Activated CD8-positive, alpha-beta T cell treated with anti-CD3 and anti-CD28 coated beads, Interleukin-2, amount 10 ng/mL, durations not matched to agents 7 days and 5 days (primary cell): ENCODE measurements at regions not wholly inside any gene's neighbourhood (a gene's known extent, or its start where the extent isn't known, plus 50 kb on each side); places are given as distances from the start of the nearest gene placed in this dataset.

Source experiments
- ATAC-seq: fragments of 150-1000 bp; cut with Tn5 transposase; one replicate; pipeline ENCODE4 v1.10.0; 2021; ENCODE audit warnings: moderate library complexity
- CTCF ChIA-PET: fragments of 350-600 bp; sonication (Branson Sonifier 250); formaldehyde crosslinking; loops from one replicate; lab custom pipeline; 2021; ENCODE audit warnings: antibody characterized with exemption; lab: Charles Lee
- POLR2A ChIA-PET: fragments of 350-600 bp; sonication (Branson Sonifier 250); formaldehyde crosslinking; loops from one replicate; lab custom pipeline; 2021; ENCODE audit warnings: antibody characterized with exemption; lab: Charles Lee
- DNase-seq: peaks from one replicate; pipeline ENCODE4 v3.0.0-alpha.2; 2020
- H3K27ac Mint-ChIP-seq: one replicate; pipeline ENCODE4 v1.8.0; 2021; ENCODE audit warnings: mild to moderate bottlenecking, mixed read lengths
- H3K27me3 Mint-ChIP-seq: one replicate; pipeline ENCODE4 v1.8.0; 2021; ENCODE audit warnings: low read depth, mixed read lengths
- H3K36me3 Mint-ChIP-seq: one replicate; pipeline ENCODE4 v1.8.0; 2021; ENCODE audit warnings: low read depth, mixed read lengths
- H3K4me1 Mint-ChIP-seq: one replicate; pipeline ENCODE4 v1.8.0; 2021; ENCODE audit warnings: low read depth, mixed read lengths
- H3K4me3 Mint-ChIP-seq: one replicate; pipeline ENCODE4 v1.8.0; 2021; ENCODE audit warnings: mild to moderate bottlenecking, mixed read lengths
- H3K9me3 Mint-ChIP-seq: one replicate; pipeline ENCODE4 v1.8.0; 2022; ENCODE audit warnings: mixed read lengths; ENCODE audit not compliant: insufficient read depth

GRCh38 chr2:144669196-144669987, 149.5 kb upstream of the ZEB2 start:
- no peak for DNase-seq
- POLR2A ChIA-PET, result no interaction called here
- no peaks in the 10 kb centered on the region for H3K9me3 Mint-ChIP-seq
- H3K27ac Mint-ChIP-seq, result no peak overlapping the region
- CTCF ChIA-PET, result no interaction called here
- no peak for ATAC-seq
- no peaks in the 10 kb centered on the region for H3K36me3 Mint-ChIP-seq
- no peak overlapping the region for H3K4me3 Mint-ChIP-seq
- H3K4me1 Mint-ChIP-seq, result no peaks in the 10 kb centered on the region
- no peaks in the 10 kb centered on the region for H3K27me3 Mint-ChIP-seq

- Mint-ChIP-seq H3K4me3 (no peak overlapping the region), H3K36me3 (no peaks in the 10 kb centered on the region), H3K27me3 (peaks cover under 1% of the 10 kb centered on the region), H3K27ac (no peak overlapping the region), H3K4me1 (no peaks in the 10 kb centered on the region), H3K9me3 (no peaks in the 10 kb centered on the region)
- no peak for ATAC-seq
- ChIA-PET CTCF (no interaction called here), POLR2A (no interaction called here)
- DNase-seq, result no peak
Observed at GRCh38 chr2:144668493-144669110, 148.7 kb upstream of the ZEB2 start.

GRCh38 chr2:144666032-144666431, 146.1 kb upstream of the ZEB2 start:
- Mint-ChIP-seq H3K27ac (no peak overlapping the region), H3K36me3 (no peaks in the 10 kb centered on the region), H3K4me3 (no peak overlapping the region), H3K27me3 (peaks cover 2% of the 10 kb centered on the region), H3K4me1 (no peaks in the 10 kb centered on the region), H3K9me3 (no peaks in the 10 kb centered on the region)
- ATAC-seq, result no peak
- no peak for DNase-seq
- CTCF ChIA-PET, result no interaction called here
- POLR2A ChIA-PET, result no interaction called here

GRCh38 chr2:144663207-144663606, 143.3 kb upstream of the ZEB2 start:
- Mint-ChIP-seq H3K27ac (no peak overlapping the region), H3K4me1 (peaks cover 3% of the 10 kb centered on the region), H3K27me3 (peaks cover 2% of the 10 kb centered on the region), H3K4me3 (no peak overlapping the region), H3K9me3 (no peaks in the 10 kb centered on the region), H3K36me3 (no peaks in the 10 kb centered on the region)
- ATAC-seq (no peak), DNase-seq (no peak)
- CTCF ChIA-PET, result no interaction called here
- POLR2A ChIA-PET, result no interaction called here

GRCh38 chr2:144660518-144661316, 140.8 kb upstream of the ZEB2 start:
- Mint-ChIP-seq H3K9me3 (no peaks in the 10 kb centered on the region), H3K27me3 (peaks cover 2% of the 10 kb centered on the region), H3K27ac (no peak overlapping the region), H3K4me1 (peaks cover 3% of the 10 kb centered on the region), H3K4me3 (no peak overlapping the region), H3K36me3 (no peaks in the 10 kb centered on the region)
- DNase-seq, result no peak
- ATAC-seq, result no peak
- CTCF ChIA-PET, result no interaction called here
- POLR2A ChIA-PET, result no interaction called here

GRCh38 chr2:144659731-144660275, 139.9 kb upstream of the ZEB2 start:
- ChIA-PET CTCF (no interaction called here), POLR2A (no interaction called here)
- ATAC-seq (peak; percentile 80), DNase-seq (peak; percentile 51)
- Mint-ChIP-seq H3K4me3 (no peak overlapping the region), H3K9me3 (no peaks in the 10 kb centered on the region), H3K4me1 (peaks cover 3% of the 10 kb centered on the region), H3K36me3 (no peaks in the 10 kb centered on the region), H3K27me3 (peaks cover 2% of the 10 kb centered on the region), H3K27ac (no peak overlapping the region)

GRCh38 chr2:144654523-144654922, 134.6 kb upstream of the ZEB2 start:
- Mint-ChIP-seq H3K9me3 (no peaks in the 10 kb centered on the region), H3K36me3 (no peaks in the 10 kb centered on the region), H3K27me3 (no peaks in the 10 kb centered on the region), H3K4me1 (peaks cover under 1% of the 10 kb centered on the region), H3K27ac (no peak overlapping the region), H3K4me3 (no peak overlapping the region)
- POLR2A ChIA-PET, result no interaction called here
- CTCF ChIA-PET, result no interaction called here
- ATAC-seq, result no peak
- DNase-seq, result no peak

GRCh38 chr2:144650907-144651306, 131.0 kb upstream of the ZEB2 start:
- H3K36me3 Mint-ChIP-seq, result no peaks in the 10 kb centered on the region
- H3K27me3 Mint-ChIP-seq, result no peaks in the 10 kb centered on the region
- DNase-seq (no peak), ATAC-seq (no peak)
- ChIA-PET CTCF (no interaction called here), POLR2A (no interaction called here)
- no peak overlapping the region for H3K4me3 Mint-ChIP-seq
- H3K27ac Mint-ChIP-seq, result no peak overlapping the region
- H3K4me1 Mint-ChIP-seq, result no peaks in the 10 kb centered on the region
- H3K9me3 Mint-ChIP-seq, result no peaks in the 10 kb centered on the region

- DNase-seq (no peak), ATAC-seq (no peak)
- ChIA-PET CTCF (no interaction called here), POLR2A (no interaction called here)
- Mint-ChIP-seq H3K4me1 (no peaks in the 10 kb centered on the region), H3K36me3 (no peaks in the 10 kb centered on the region), H3K27ac (no peak overlapping the region), H3K9me3 (no peaks in the 10 kb centered on the region), H3K27me3 (no peaks in the 10 kb centered on the region), H3K4me3 (no peak overlapping the region)
Observed at GRCh38 chr2:144648837-144649465, 129.0 kb upstream of the ZEB2 start.

- H3K27me3 Mint-ChIP-seq, result peaks cover 6% of the 10 kb centered on the region
- no peak overlapping the region for H3K4me3 Mint-ChIP-seq
- H3K27ac Mint-ChIP-seq, result no peak overlapping the region
- H3K9me3 Mint-ChIP-seq, result no peaks in the 10 kb centered on the region
- no peaks in the 10 kb centered on the region for H3K4me1 Mint-ChIP-seq
- DNase-seq (no peak), ATAC-seq (no peak)
- H3K36me3 Mint-ChIP-seq, result no peaks in the 10 kb centered on the region
- ChIA-PET CTCF (no interaction called here), POLR2A (no interaction called here)
Observed at GRCh38 chr2:144645083-144645778, 125.3 kb upstream of the ZEB2 start.

- H3K9me3 Mint-ChIP-seq, result no peaks in the 10 kb centered on the region
- POLR2A ChIA-PET, result no interaction called here
Observed at GRCh38 chr2:144644549-144644948, 124.6 kb upstream of the ZEB2 start.

More at GRCh38 chr2:144644549-144644948, 124.6 kb upstream of the ZEB2 start:
- Mint-ChIP-seq H3K4me3 (no peak overlapping the region), H3K27me3 (peaks cover 6% of the 10 kb centered on the region), H3K27ac (no peak overlapping the region), H3K4me1 (no peaks in the 10 kb centered on the region), H3K36me3 (no peaks in the 10 kb centered on the region)
- DNase-seq (no peak), ATAC-seq (no peak)
- CTCF ChIA-PET, result no interaction called here
